Trophoblast cell (in vitro differentiated cells and primary cell): ENCODE measurements at regions not wholly inside any gene's neighbourhood (a gene's known extent, or its start where the extent isn't known, plus 50 kb on each side); places are given as distances from the start of the nearest gene placed in this dataset.

Experiments used
- DNase-seq, 2 donors: peaks; one replicate each; pipeline ENCODE4 v3.0.0-alpha.2; 2016
- H2AFZ ChIP-seq: 2 replicates; pipeline ENCODE4 v1.6.1; 2013; ENCODE audit warnings: low read length, moderate library complexity, mild to moderate bottlenecking; ENCODE audit not compliant: insufficient read depth, poor library complexity
- H2AK5ac ChIP-seq: 2 replicates; pipeline ENCODE4 v1.6.1; 2013; ENCODE audit warnings: mild to moderate bottlenecking, low read length
- H2BK120ac ChIP-seq: 2 replicates; pipeline ENCODE4 v1.6.1; 2013; ENCODE audit warnings: low read length, mild to moderate bottlenecking, moderate library complexity; ENCODE audit not compliant: insufficient read depth, poor library complexity
- H2BK12ac ChIP-seq: 2 replicates; pipeline ENCODE4 v1.6.1; 2013; ENCODE audit warnings: mild to moderate bottlenecking, low read length, moderate library complexity
- H2BK5ac ChIP-seq: 2 replicates; pipeline ENCODE4 v1.6.1; 2013; ENCODE audit warnings: low read length, low read depth, moderate library complexity, mild to moderate bottlenecking; ENCODE audit not compliant: poor library complexity
- H3K14ac ChIP-seq: 2 replicates; pipeline ENCODE4 v1.6.1; 2013; ENCODE audit warnings: mild to moderate bottlenecking, low read length
- H3K18ac ChIP-seq: 2 replicates; pipeline ENCODE4 v1.6.1; 2013; ENCODE audit warnings: mild to moderate bottlenecking, low read length
- H3K23ac ChIP-seq: 2 replicates; pipeline ENCODE4 v1.6.1; 2013; ENCODE audit warnings: low read length
- H3K27ac ChIP-seq: 2 replicates; pipeline ENCODE4 v1.5.1; 2013; ENCODE audit warnings: low read depth, mild to moderate bottlenecking, inconsistent platforms, low read length, moderate library complexity
- H3K27me3 ChIP-seq: 2 replicates; pipeline ENCODE4 v1.6.1; 2013; ENCODE audit warnings: inconsistent platforms, mild to moderate bottlenecking, low read length, moderate library complexity; ENCODE audit not compliant: insufficient read depth
- H3K36me3 ChIP-seq, 2 experiments: 1 replicate in 1 of 2; 2 replicates in 1 of 2; pipeline ENCODE4 v1.6.1; 2013; ENCODE audit warnings: low read length in 2 of 2, mild to moderate bottlenecking in 2 of 2, moderate library complexity in 1 of 2; ENCODE audit not compliant: insufficient read depth in 2 of 2, control insufficient read depth in 1 of 2
- H3K4ac ChIP-seq: 2 replicates; pipeline ENCODE4 v1.6.1; 2013; ENCODE audit warnings: low read depth, mild to moderate bottlenecking, low read length, moderate library complexity
- H3K4me1 ChIP-seq, 2 experiments: 1 replicate in 1 of 2; 2 replicates in 1 of 2; pipeline ENCODE4 v1.6.1; 2013; ENCODE audit warnings: low read length in 2 of 2, mild to moderate bottlenecking in 2 of 2, moderate library complexity in 1 of 2; ENCODE audit not compliant: insufficient read depth in 2 of 2, control insufficient read depth in 1 of 2
- H3K4me2 ChIP-seq: 2 replicates; pipeline ENCODE4 v1.6.1; 2013; ENCODE audit warnings: inconsistent platforms, mild to moderate bottlenecking, low read length, moderate library complexity
- H3K4me3 ChIP-seq: 2 replicates; pipeline ENCODE4 v1.5.1; 2013; ENCODE audit warnings: mild to moderate bottlenecking, low read depth, low read length, inconsistent platforms
- H3K79me1 ChIP-seq: one replicate; pipeline ENCODE4 v1.6.1; 2013; ENCODE audit warnings: low read length
- H3K79me2 ChIP-seq: 2 replicates; pipeline ENCODE4 v1.6.1; 2013; ENCODE audit warnings: low read length, mild to moderate bottlenecking; ENCODE audit not compliant: control insufficient read depth, insufficient read depth, poor library complexity
- H3K9ac ChIP-seq: 2 replicates; pipeline ENCODE4 v1.6.1; 2013; ENCODE audit warnings: mild to moderate bottlenecking, low read length
- H3K9me3 ChIP-seq: 2 replicates; pipeline ENCODE4 v1.6.1; 2013; ENCODE audit warnings: low read depth, mild to moderate bottlenecking, control low read depth, inconsistent platforms, low read length; ENCODE audit not compliant: insufficient read depth
- H4K12ac ChIP-seq: 2 replicates; pipeline ENCODE4 v1.6.1; 2013; ENCODE audit warnings: low read depth, mild to moderate bottlenecking, low read length, moderate library complexity
- H4K8ac ChIP-seq: 2 replicates; pipeline ENCODE4 v1.6.1; 2013; ENCODE audit warnings: low read depth, mild to moderate bottlenecking, low read length, moderate library complexity
- H4K91ac ChIP-seq: one replicate; pipeline ENCODE4 v1.6.1; 2013; ENCODE audit warnings: low read depth, mild to moderate bottlenecking, low read length, moderate library complexity
- WGBS: extraction: QIAGEN DNeasy Blood & Tissue Kit; methylation state at CpG from one replicate; pipeline ENCODE4 v1.1.7; 2013; ENCODE audit warnings: missing lambda C conversion rate; ENCODE audit not compliant: insufficient read length, insufficient coverage; ENCODE audit errors: extremely low coverage; 5-methylcytosine and 5-hydroxymethylcytosine counted together

DNA sequence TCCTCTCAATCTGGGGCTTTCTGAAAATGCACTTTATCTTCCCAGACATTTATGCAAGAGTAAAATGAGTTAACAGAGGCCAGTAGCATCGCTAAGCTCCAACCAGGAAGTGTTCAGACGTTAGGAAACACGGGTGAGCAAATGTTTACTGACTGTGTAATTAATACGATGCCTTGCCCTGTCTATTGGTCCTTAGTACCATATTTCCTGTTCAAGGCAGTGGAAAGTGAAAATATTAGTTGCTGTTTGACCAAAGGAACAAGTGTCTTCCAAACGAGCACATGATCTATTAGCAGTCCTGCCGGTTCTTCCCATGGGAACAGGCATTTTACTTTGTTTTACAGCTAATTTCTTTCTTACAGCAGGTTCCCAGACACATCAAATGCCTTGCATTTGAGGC, 311.1 kb upstream of the JAG1 start:
- DNase-seq: no peak
- Histone ChIP-seq H3K79me1 (no peaks in the 10 kb centered on the region), H2AK5ac (no peak overlapping the region), H3K18ac (no peak overlapping the region), H4K91ac (no peak overlapping the region), H3K4me2 (no peak overlapping the region), H3K14ac (no peak overlapping the region), H3K4me3 (no peak overlapping the region), H3K36me3 (no peaks in the 10 kb centered on the region), H3K9me3 (no peaks in the 10 kb centered on the region), H3K9ac (no peak overlapping the region), H2BK5ac (no peak overlapping the region), H2BK12ac (no peak overlapping the region), H4K12ac (no peak overlapping the region), H3K23ac (no peak overlapping the region), H2AFZ (no peak overlapping the region), H4K8ac (no peak overlapping the region), H2BK120ac (no peak overlapping the region), H3K27me3 (no peaks in the 10 kb centered on the region), H3K27ac (no peak overlapping the region), H3K4me1 (no peaks in the 10 kb centered on the region), H3K79me2 (no peaks in the 10 kb centered on the region), H3K4ac (no peak overlapping the region)
- WGBS: no CpG with 5 or more reads among the region's 6 CpGs

DNA sequence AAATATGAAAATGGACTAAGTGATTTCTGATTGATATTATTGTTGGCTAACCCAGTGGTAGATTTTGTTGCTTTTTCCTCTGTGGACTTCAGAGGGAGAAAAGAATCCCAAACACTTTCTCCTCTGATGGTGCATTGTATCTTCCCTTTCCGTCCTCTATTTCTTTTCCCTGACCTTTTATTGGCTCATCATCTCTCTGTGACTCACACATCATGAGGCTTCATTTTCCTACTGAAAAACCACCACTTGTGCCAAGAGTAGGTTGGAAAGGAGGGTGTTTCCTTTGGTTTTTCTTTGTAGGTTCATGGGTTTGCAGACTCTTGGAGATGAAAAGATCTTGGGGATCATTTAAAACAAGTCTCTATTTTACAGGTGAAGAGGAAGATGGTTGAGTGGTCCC, 311.7 kb upstream of the JAG1 start:
- Histone ChIP-seq H3K9ac (no peak overlapping the region), H2BK120ac (no peak overlapping the region), H4K12ac (no peak overlapping the region), H3K4me3 (no peak overlapping the region), H3K4me1 (no peaks in the 10 kb centered on the region), H2BK5ac (no peak overlapping the region), H3K18ac (no peak overlapping the region), H4K8ac (no peak overlapping the region), H3K4ac (no peak overlapping the region), H3K9me3 (no peaks in the 10 kb centered on the region), H2AFZ (no peak overlapping the region), H3K4me2 (no peak overlapping the region), H3K23ac (no peak overlapping the region), H3K36me3 (no peaks in the 10 kb centered on the region), H3K14ac (no peak overlapping the region), H2AK5ac (no peak overlapping the region), H2BK12ac (no peak overlapping the region), H4K91ac (no peak overlapping the region), H3K79me2 (no peaks in the 10 kb centered on the region), H3K27ac (no peak overlapping the region), H3K79me1 (no peaks in the 10 kb centered on the region), H3K27me3 (no peaks in the 10 kb centered on the region)
- DNase-seq: no peak
- no CpG with 5 or more reads among the region's 1 CpG for WGBS

DNA sequence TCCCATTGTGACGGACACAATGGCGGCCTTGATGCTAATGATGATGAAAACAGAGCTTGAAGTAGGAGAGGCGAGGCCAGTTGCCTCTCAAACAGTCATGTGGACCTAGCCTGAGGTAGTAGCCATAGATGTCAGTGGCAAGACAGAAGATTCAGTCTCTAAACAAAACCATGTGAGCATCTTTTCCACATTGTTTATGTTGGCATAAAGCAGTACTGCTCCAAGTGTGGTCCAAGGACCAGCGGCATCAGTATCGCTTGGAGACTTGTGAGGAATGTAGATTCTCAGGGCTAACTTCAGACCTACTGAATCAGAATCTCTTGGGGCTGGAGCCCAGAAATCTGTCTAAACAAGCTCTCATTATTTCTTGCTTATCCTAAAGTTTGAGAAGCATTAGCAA, 312.8 kb upstream of the JAG1 start:
- Histone ChIP-seq H3K14ac (no peak overlapping the region), H4K91ac (no peak overlapping the region), H3K36me3 (no peaks in the 10 kb centered on the region), H2AFZ (no peak overlapping the region), H3K79me2 (no peaks in the 10 kb centered on the region), H2BK12ac (no peak overlapping the region), H3K27ac (no peak overlapping the region), H3K9me3 (no peaks in the 10 kb centered on the region), H3K23ac (no peak overlapping the region), H3K79me1 (no peaks in the 10 kb centered on the region), H3K4me2 (no peak overlapping the region), H4K8ac (no peak overlapping the region), H2BK120ac (no peak overlapping the region), H3K4me3 (no peak overlapping the region), H4K12ac (no peak overlapping the region), H2AK5ac (no peak overlapping the region), H3K9ac (no peak overlapping the region), H3K4ac (no peak overlapping the region), H3K4me1 (no peaks in the 10 kb centered on the region), H2BK5ac (no peak overlapping the region), H3K18ac (no peak overlapping the region), H3K27me3 (no peaks in the 10 kb centered on the region)
- WGBS: no CpG with 5 or more reads among the region's 5 CpGs
- DNase-seq: no peak

DNA sequence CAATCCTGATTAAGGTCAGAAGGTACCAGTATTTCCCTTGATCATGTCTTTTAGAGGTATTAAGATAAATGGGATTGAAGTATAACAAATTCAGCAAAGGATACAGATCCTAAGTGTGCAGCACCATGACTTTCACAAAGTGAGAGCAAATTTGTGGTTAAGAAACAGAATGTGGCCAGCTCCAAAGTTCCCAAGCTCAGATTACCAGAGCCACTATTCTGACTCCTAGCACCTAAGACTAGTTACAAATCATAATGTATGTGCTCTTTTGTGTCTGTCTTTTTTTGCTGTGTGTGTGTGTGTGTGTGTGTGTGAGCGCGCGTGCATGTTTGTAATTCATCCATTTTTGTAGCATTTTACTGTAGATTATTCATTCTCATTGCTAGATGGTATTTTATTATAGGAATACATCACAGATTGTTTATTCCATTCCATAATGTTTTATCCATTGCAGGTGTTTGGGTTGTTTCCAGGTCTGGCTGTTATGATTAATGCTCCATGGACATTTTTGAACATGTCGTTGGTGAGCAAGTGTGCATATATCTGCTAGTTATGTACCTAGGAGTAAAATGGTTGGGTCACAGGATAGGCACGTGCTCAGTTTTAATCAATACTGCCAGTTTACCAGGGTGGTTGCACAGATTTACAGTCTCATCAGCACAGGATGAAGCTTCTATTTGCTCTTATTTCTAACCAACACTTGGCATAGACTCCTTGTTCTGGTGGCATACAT, 314.0 kb upstream of the JAG1 start:
- Histone ChIP-seq H2AFZ (no peak overlapping the region), H3K23ac (no peak overlapping the region), H3K27ac (no peak overlapping the region), H4K12ac (no peak overlapping the region), H3K18ac (no peak overlapping the region), H4K91ac (no peak overlapping the region), H3K79me2 (no peaks in the 10 kb centered on the region), H2AK5ac (no peak overlapping the region), H3K14ac (no peak overlapping the region), H3K4me3 (no peak overlapping the region), H3K9me3 (no peaks in the 10 kb centered on the region), H2BK12ac (no peak overlapping the region), H3K4me1 (no peaks in the 10 kb centered on the region), H4K8ac (no peak overlapping the region), H2BK120ac (no peak overlapping the region), H3K27me3 (no peaks in the 10 kb centered on the region), H3K36me3 (no peaks in the 10 kb centered on the region), H3K4me2 (no peak overlapping the region), H3K9ac (no peak overlapping the region), H2BK5ac (no peak overlapping the region), H3K79me1 (no peaks in the 10 kb centered on the region), H3K4ac (no peak overlapping the region)
- no CpG with 5 or more reads among the region's 5 CpGs for WGBS
- no peak for DNase-seq
